ENCODE measurements at regions not wholly inside any gene's neighbourhood (a gene's known extent, or its start where the extent isn't known, plus 50 kb on each side); places are given as distances from the start of the nearest gene placed in this dataset.

GRCh38 chr7:45986355-45987298 lies 65.6 kb upstream of the IGFBP3 start:
- DNase-seq, result no peak

- DNase-seq, result no peak
Measured at GRCh38 chr7:45985902-45986301, 64.8 kb upstream of the IGFBP3 start.

- DNase-seq, result no peak
Measured at GRCh38 chr7:45984386-45985295, 63.6 kb upstream of the IGFBP3 start.

GRCh38 chr7:45983720-45984255 lies 62.7 kb upstream of the IGFBP3 start:
- no peak for DNase-seq

GRCh38 chr7:45982907-45983719 lies 62.0 kb upstream of the IGFBP3 start:
- no peak for DNase-seq

GRCh38 chr7:45982132-45982531 lies 61.1 kb upstream of the IGFBP3 start:
- DNase-seq, result no peak

GRCh38 chr7:45980973-45981372 lies 59.9 kb upstream of the IGFBP3 start:
- DNase-seq, result no peak

- DNase-seq, result no peak
Measured at GRCh38 chr7:45980181-45980905, 59.3 kb upstream of the IGFBP3 start.

GRCh38 chr7:45979275-45980180 lies 58.5 kb upstream of the IGFBP3 start:
- DNase-seq, result no peak

- no peak for DNase-seq
Measured at GRCh38 chr7:45978731-45979211, 57.7 kb upstream of the IGFBP3 start.

- no peak for DNase-seq
Measured at GRCh38 chr7:45978010-45978681, 57.1 kb upstream of the IGFBP3 start.

- DNase-seq, result no peak
Measured at GRCh38 chr7:45977256-45977780, 56.2 kb upstream of the IGFBP3 start.

- no peak for DNase-seq
Measured at GRCh38 chr7:45976485-45976856, 55.4 kb upstream of the IGFBP3 start.

- no peak for DNase-seq
Measured at GRCh38 chr7:45975847-45976484, 54.9 kb upstream of the IGFBP3 start.

- no peak for DNase-seq
Measured at GRCh38 chr7:45975367-45975766, 54.3 kb upstream of the IGFBP3 start.

- no peak for DNase-seq
Measured at GRCh38 chr7:45974540-45975360, 53.7 kb upstream of the IGFBP3 start.

GRCh38 chr7:45973725-45974532 lies 52.9 kb upstream of the IGFBP3 start:
- no peak for DNase-seq

Data from bone marrow (tissue), 2 donors.